ENCODE measurements at regions not wholly inside any gene's neighbourhood (a gene's known extent, or its start where the extent isn't known, plus 50 kb on each side); places are given as distances from the start of the nearest gene placed in this dataset.
"Not testable (repeated sequence)": the region's sequence is repeated elsewhere in the genome, so short reads cannot be mapped to it uniquely, and the experiment has no call there.

- no peak for DNase-seq (ENCODE audit: low read depth, low spot score)
Measured at GRCh38 chr3:164752812-164753211, 325.5 kb downstream of the SI start.

GRCh38 chr3:164748626-164749025, 329.7 kb downstream of the SI start:
- DNase-seq (ENCODE audit: low read depth, low spot score), result no peak

GRCh38 chr3:164741869-164742268, 336.4 kb downstream of the SI start:
- no peak for DNase-seq (ENCODE audit: low read depth, low spot score)

- DNase-seq (ENCODE audit: low read depth, low spot score), result peak; percentile 3
Measured at GRCh38 chr3:164737174-164737573, 341.1 kb downstream of the SI start.

DNA sequence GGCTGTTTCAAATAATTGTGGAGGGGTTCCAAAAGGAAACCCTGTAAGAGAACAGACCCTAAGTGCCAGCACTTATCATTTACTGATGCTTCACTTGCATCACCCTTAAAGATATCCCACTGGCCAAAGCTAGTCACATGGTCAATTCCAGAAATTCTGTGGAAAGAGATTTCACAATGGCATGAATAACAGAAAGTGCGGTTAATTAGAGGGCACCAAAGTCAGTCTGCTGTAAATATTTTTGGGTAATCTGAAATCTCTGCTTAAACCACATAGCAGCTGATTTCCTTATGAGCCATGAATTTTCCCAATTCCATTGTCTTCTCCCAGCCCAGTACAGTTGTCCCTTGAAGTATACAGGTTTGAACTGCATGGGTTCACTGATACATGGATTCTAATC, 346.1 kb downstream of the SI start:
- no peak for DNase-seq (ENCODE audit: low read depth, low spot score)

DNA sequence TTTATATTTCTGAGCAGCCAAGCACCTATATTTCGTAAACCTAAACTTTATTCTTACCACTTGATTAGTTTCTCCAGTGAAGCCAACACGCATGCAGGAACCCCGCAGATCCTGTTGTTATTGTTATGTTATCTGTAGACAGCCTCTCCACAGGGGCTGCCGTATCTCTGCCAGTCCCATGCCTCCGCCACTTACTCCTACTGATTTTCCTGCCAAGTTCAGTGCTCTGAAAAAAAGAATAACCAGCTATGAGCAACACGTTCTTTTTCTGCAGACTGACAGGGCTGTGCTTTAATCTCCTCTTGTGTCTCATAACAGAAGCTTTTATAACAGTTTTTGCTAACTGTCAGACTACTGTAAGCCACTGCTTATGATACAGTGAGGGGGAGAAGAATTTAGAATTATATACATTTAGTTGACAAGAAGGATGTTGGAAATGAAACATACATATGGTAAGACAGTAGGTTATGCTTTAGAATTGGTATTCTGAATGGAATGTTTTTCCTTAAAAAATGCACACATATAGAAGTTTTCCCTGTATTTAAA, 347.4 kb downstream of the SI start:
- DNase-seq (ENCODE audit: low read depth, low spot score), result no peak

- DNase-seq (ENCODE audit: low read depth, low spot score), result no peak
Measured at GRCh38 chr3:164723396-164723795, 354.9 kb downstream of the SI start.

- DNase-seq (ENCODE audit: low read depth, low spot score), result not testable (repeated sequence)
Measured at GRCh38 chr3:164702808-164703207, 375.5 kb downstream of the SI start.

DNA sequence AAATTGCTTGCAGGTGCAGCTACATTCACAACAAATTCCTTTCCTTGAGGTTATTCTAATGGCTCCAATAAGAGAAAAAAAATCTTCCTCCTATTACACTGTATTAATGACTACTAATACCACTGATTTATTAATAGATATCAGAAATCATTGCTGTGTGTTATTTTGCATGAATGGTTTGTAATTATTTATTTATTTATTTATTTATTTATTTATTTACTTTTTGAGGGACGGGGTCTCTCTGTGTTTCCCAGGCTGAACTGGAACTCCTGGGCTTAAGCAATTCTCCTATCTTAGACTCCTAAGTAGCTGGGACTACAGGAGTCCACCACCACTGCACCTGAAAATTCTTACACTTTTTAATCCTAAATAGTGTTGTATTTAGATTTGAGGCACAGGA, 390.4 kb downstream of the SI start:
- no peak for DNase-seq (ENCODE audit: low read depth, low spot score)

- no peak for DNase-seq (ENCODE audit: low read depth, low spot score)
Measured at GRCh38 chr3:164687211-164687610, 391.1 kb downstream of the SI start.

GRCh38 chr3:164683489-164683888, 394.8 kb downstream of the SI start:
- DNase-seq (ENCODE audit: low read depth, low spot score), result no peak

GRCh38 chr3:164679245-164679644, 399.1 kb downstream of the SI start:
- no peak for DNase-seq (ENCODE audit: low read depth, low spot score)

- DNase-seq (ENCODE audit: low read depth, low spot score), result no peak
Measured at GRCh38 chr3:164677317-164677716, 401.0 kb downstream of the SI start.

GRCh38 chr3:164673738-164674137, 404.6 kb downstream of the SI start:
- no peak for DNase-seq (ENCODE audit: low read depth, low spot score)

- DNase-seq (ENCODE audit: low read depth, low spot score), result no peak
Measured at GRCh38 chr3:164658125-164658524, 420.2 kb downstream of the SI start.

GRCh38 chr3:164657631-164658030, 420.7 kb downstream of the SI start:
- DNase-seq (ENCODE audit: low read depth, low spot score), result no peak

GRCh38 chr3:164655462-164655861, 422.8 kb downstream of the SI start:
- no peak for DNase-seq (ENCODE audit: low read depth, low spot score)

DNA sequence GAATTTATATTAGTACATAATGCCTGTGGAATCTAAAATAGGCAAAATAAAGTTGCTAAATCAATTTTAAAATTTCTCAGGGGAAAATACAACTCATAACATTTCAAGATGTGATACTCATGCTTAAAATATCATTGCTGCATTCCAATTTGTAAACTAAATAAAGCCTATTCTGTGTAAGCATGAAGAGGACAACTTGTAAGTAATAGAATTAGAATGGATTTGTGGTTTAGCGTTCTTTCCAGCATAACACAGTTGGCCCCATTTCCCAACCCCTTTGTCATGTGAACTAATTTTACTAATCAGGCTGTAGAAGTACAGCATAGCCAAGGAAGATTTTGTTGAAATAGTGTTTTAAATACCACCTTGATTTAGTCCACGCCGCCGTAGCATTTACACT, 437.2 kb downstream of the SI start:
- no peak for DNase-seq (ENCODE audit: low read depth, low spot score)

DNA sequence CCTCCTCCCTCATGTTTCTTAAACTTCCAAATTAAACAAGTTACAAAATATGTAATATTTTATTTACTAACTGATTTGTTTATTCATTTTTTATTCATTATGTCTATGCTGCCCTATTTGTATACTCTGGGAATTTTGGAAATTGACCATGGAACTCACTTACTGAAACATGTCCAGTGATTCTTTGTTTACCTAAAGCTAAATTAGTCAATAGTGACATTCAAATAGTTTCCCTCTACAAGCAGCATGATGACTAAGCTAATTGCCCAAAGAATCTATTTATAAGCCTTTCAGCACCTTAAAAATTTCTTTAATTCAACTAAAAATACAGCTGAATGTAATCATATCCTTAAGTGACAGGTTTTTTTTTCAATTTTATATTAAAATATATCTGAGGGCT, 437.7 kb downstream of the SI start:
- no peak for DNase-seq (ENCODE audit: low read depth, low spot score)

GRCh38 chr3:164620956-164621355, 457.3 kb downstream of the SI start:
- DNase-seq (ENCODE audit: low read depth, low spot score), result no peak

DNA sequence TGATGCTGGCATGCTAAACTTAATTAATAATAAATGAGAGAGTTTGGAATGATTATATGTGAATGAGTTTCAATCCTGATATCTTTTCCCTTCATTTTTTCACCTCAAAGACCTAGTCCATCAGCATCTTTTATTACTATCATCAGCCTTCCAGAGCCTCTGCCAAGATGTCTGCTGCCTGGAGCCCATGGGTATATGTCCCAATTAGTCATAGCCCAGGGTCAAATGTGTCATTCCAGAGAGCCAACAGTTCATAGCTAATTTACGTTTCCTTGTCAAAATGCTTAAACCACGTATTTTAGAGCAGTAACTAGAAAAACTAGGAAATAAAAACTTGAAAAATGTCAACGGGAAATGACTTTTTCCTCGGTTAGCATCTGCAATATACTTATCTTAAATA, 457.9 kb downstream of the SI start:
- DNase-seq (ENCODE audit: low read depth, low spot score), result no peak

GRCh38 chr3:164612751-164613150, 465.5 kb downstream of the SI start:
- no peak for DNase-seq (ENCODE audit: low read depth, low spot score)

DNA sequence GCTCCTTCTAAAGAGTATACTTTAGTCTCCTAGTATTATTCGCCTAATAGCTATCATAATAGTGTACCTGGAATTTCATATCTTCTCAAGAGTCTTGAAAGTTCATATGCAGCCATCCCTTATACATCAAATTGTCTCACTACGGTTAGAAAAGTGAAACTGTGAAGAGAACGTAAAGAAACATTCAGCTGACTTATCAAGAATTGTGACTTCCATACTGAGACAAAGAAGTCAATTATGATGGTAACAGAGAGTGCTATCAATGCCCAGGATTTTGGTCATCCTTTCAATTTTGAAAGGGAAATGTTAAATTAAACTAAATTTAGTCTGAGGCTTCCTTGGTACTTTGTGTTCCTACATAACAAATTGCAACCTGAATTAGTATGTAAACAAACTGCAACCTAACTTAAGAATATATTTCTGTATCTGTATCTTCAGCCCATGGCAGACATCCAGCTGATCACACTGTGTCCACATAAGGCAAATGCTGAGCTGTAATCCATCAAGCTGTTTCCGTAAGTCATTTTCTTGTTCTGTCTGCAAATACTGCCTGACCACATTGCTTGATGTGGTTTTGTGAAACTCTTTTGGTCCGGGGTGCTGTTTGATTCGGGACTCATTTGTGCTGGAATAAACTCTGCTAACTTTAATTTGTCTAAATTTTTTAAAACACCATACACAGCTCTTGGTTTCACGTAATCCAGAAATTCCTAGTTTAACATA, 469.6 kb downstream of the SI start:
- DNase-seq (ENCODE audit: low read depth, low spot score), result no peak

GRCh38 chr3:164604687-164605086, 473.6 kb downstream of the SI start:
- DNase-seq (ENCODE audit: low read depth, low spot score), result no peak
